ENCODE measurements at regions not wholly inside any gene's neighbourhood (a gene's known extent, or its start where the extent isn't known, plus 50 kb on each side); places are given as distances from the start of the nearest gene placed in this dataset.

DNA sequence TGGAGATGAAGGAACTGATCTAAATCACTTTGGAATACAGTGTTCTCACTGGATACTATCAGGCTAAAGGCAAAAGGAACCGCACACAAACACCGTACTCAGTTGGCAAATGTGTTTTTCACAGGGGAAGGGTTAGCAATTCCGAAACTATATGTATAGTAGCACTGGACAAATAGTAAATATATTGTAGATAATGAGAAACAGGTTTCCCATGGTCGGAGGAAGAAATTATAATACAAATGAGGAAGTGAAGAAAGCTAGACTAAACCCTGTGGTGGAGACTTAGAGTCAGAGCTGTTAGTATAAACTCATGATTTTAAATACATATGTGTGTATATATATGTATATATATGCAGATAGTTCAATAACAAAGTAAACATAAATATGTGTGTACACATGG, 414.1 kb upstream of the SALL1 start:
- H3K4me1 ChIP-seq (ENCODE audit: insufficient read depth, low read length) = peaks cover 4% of the 10 kb centered on the region
- no peak overlapping the region for H3K4me3 ChIP-seq (ENCODE audit: low read length)
- H3K9me3 ChIP-seq (ENCODE audit: low read length) = no peaks in the 10 kb centered on the region
- no peak overlapping the region for H2AFZ ChIP-seq (ENCODE audit: low read depth, low read length)
- no peaks in the 10 kb centered on the region for H3K36me3 ChIP-seq (ENCODE audit: insufficient read depth, low read length)
- no peaks in the 10 kb centered on the region for H3K27me3 ChIP-seq (ENCODE audit: insufficient read depth, low read length)

DNA sequence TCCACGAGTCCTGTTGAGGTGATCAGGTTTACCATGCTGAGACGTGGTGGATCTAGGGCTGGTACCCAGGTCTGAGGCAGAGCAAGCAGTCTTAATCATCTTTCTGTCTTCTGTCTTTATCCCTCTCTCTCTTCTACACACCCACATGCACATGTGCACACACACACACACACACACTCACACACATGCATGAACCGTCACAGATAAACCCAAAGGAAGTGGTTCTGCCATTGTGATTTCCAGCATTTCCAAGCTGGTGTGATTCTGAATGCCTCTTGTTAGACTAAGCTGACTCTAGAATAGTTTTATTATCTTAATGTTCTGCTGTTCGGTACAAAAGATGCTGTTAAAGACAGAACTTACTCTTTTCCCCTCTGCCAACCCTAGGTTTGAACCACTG, 411.8 kb upstream of the SALL1 start:
- Histone ChIP-seq H3K4me3 (ENCODE audit: low read length) (no peak overlapping the region), H3K27me3 (ENCODE audit: insufficient read depth, low read length) (no peaks in the 10 kb centered on the region), H3K9me3 (ENCODE audit: low read length) (no peaks in the 10 kb centered on the region), H3K36me3 (ENCODE audit: insufficient read depth, low read length) (no peaks in the 10 kb centered on the region), H3K4me1 (ENCODE audit: insufficient read depth, low read length) (peaks cover 13% of the 10 kb centered on the region), H2AFZ (ENCODE audit: low read depth, low read length) (no peak overlapping the region)

DNA sequence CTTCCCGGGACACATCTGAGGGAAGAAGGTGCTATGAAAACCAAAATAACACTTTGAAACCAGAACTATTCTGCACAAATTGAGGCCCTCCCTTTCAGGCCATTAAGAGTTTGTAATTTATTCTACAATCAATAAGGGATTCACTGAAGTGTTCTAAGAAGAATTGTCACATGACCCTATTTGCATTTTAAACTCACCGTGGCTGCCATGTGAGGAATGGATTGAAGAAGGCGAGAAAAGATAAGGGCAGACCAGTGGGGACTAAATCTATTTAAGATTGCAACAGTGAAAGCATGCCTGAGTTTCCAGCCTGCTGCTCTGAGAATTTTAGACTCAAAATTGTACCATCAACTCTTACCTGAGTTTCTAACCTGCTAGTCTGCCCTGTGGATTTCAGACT, 408.8 kb upstream of the SALL1 start:
- no peak overlapping the region for H2AFZ ChIP-seq (ENCODE audit: low read depth, low read length)
- no peaks in the 10 kb centered on the region for H3K27me3 ChIP-seq (ENCODE audit: insufficient read depth, low read length)
- no peak overlapping the region for H3K4me3 ChIP-seq (ENCODE audit: low read length)
- no peaks in the 10 kb centered on the region for H3K9me3 ChIP-seq (ENCODE audit: low read length)
- no peaks in the 10 kb centered on the region for H3K36me3 ChIP-seq (ENCODE audit: insufficient read depth, low read length)
- H3K4me1 ChIP-seq (ENCODE audit: insufficient read depth, low read length) = peaks cover 13% of the 10 kb centered on the region

DNA sequence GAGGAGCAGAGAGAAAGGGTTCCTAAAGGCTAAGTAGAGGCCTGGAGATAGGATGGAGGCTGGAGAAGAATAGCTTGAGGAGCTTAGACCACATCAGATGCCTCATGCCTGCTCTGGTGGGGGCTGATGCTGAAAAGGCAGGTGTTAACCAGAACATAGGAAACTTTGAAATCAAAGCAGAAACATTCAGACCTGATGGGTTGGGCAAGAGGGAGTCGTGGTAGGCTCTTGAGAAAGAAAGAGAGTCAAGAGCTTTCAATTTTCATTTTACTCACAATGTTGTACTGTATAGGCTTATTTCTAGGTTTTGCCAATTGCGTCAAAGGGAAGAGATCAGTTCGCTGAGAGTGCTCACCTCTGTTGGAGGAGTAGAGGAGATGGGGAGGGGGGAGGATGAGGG, 406.6 kb upstream of the SALL1 start:
- Histone ChIP-seq H3K36me3 (ENCODE audit: insufficient read depth, low read length) (no peaks in the 10 kb centered on the region), H3K4me1 (ENCODE audit: insufficient read depth, low read length) (peaks cover 18% of the 10 kb centered on the region), H3K4me3 (ENCODE audit: low read length) (no peak overlapping the region), H3K27me3 (ENCODE audit: insufficient read depth, low read length) (no peaks in the 10 kb centered on the region), H3K9me3 (ENCODE audit: low read length) (no peaks in the 10 kb centered on the region), H2AFZ (ENCODE audit: low read depth, low read length) (no peak overlapping the region)

DNA sequence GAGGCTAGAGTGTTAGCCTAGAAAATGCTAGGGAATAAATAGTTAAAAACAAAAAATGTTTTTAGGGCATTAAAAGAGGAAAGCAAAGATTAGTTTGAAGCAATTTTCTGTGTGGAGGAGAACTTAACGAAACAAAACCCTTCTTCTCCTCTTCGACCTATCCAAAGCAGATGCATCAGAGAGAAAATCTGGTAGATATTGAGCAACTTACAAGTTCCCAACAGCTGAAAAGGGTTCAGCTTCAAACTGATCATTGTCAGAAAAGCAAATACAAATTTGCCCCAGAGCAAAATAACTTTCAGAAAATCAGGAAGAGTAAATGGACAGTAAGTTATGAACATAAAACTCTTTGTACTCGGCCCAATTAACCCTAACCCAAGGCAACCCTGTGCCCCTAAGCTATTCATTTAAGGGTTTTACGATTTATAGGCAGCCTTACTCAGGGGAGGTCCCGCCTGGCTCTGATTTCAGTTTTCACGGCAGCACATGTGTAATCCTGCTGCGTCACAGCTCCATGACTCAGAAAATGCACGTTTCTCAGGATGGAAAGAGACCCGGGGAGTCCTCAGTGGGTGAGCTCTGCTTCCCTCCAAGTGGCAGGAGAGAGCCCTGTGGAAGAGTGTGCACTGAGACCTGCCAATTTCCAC, 405.7 kb upstream of the SALL1 start:
- H3K4me3 ChIP-seq (ENCODE audit: low read length) = no peak overlapping the region
- no peaks in the 10 kb centered on the region for H3K27me3 ChIP-seq (ENCODE audit: insufficient read depth, low read length)
- H3K36me3 ChIP-seq (ENCODE audit: insufficient read depth, low read length) = no peaks in the 10 kb centered on the region
- H2AFZ ChIP-seq (ENCODE audit: low read depth, low read length) = no peak overlapping the region
- no peaks in the 10 kb centered on the region for H3K9me3 ChIP-seq (ENCODE audit: low read length)
- peaks cover 18% of the 10 kb centered on the region for H3K4me1 ChIP-seq (ENCODE audit: insufficient read depth, low read length)

DNA sequence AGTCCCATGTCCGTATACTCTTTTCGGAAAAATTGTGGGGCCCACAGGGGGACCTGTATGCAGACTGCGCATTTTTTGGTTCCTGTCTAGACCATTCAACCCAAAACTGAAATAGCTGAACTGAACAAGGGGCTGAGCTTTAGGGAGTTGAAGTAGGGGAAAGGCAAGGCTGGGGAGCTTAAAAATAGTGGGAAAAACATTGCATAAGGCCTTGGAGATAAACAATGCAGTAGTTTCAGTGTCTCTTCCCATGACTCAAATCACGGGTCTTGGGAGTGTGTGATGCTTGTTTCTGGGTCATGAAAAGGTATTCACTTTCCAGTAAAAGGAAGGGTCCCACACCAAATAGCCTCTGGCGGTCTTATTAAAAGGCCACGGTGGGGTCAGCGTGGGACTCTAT, 402.8 kb upstream of the SALL1 start:
- no peak overlapping the region for H3K4me3 ChIP-seq (ENCODE audit: low read length)
- H3K4me1 ChIP-seq (ENCODE audit: insufficient read depth, low read length) = peaks cover 9% of the 10 kb centered on the region
- H3K27me3 ChIP-seq (ENCODE audit: insufficient read depth, low read length) = no peaks in the 10 kb centered on the region
- H3K9me3 ChIP-seq (ENCODE audit: low read length) = no peaks in the 10 kb centered on the region
- H2AFZ ChIP-seq (ENCODE audit: low read depth, low read length) = no peak overlapping the region
- H3K36me3 ChIP-seq (ENCODE audit: insufficient read depth, low read length) = no peaks in the 10 kb centered on the region

DNA sequence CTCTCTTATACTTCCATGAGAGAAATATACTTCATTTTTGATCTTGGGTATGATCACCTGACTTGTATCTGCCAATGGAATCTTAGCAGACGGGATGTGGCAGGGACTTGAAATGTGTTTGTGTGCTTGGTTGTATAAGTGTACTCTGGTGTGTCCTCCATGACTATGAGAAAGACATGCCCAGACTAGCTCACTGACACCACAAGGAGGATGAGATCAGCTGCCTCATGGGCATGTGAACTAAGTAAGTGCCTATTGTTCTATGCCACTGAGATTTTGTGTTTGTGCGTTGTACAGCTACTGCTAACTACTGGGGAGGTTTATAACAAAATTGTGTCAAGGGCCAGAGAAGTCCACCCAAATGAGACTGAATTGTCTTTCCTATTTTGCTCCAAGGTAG, 402.2 kb upstream of the SALL1 start:
- Histone ChIP-seq H3K4me1 (ENCODE audit: insufficient read depth, low read length) (peaks cover 5% of the 10 kb centered on the region), H3K27me3 (ENCODE audit: insufficient read depth, low read length) (no peaks in the 10 kb centered on the region), H3K36me3 (ENCODE audit: insufficient read depth, low read length) (no peaks in the 10 kb centered on the region), H3K9me3 (ENCODE audit: low read length) (no peaks in the 10 kb centered on the region), H3K4me3 (ENCODE audit: low read length) (no peak overlapping the region), H2AFZ (ENCODE audit: low read depth, low read length) (no peak overlapping the region)

DNA sequence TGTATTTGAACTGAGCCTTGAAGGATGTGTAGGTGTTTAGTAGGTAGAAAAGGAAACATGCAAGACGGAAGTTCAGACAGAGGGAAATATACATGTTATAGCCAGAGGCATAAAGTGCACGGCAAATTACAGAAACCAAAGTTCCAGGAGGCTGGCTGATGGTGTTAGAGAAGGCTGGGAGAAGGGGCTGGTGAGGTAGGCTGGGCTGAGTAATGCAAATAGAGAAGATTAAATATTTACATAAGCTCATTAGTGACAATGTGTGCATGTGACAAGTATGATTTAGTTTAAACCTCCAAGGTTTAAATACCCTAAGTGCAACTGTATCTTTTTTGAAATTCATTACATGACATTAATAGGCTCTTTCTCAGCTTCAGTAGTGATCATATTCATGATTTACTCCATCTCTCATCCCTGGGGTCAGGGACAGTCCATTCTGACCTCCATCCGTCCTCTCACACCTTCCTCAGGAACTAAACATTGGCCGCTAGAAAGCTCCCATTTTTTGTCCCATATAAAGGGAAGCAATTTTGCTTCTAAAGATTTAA, 399.8 kb upstream of the SALL1 start:
- Histone ChIP-seq H2AFZ (ENCODE audit: low read depth, low read length) (no peak overlapping the region), H3K9me3 (ENCODE audit: low read length) (no peaks in the 10 kb centered on the region), H3K27me3 (ENCODE audit: insufficient read depth, low read length) (no peaks in the 10 kb centered on the region), H3K4me1 (ENCODE audit: insufficient read depth, low read length) (peaks cover 5% of the 10 kb centered on the region), H3K4me3 (ENCODE audit: low read length) (no peak overlapping the region), H3K36me3 (ENCODE audit: insufficient read depth, low read length) (no peaks in the 10 kb centered on the region)

DNA sequence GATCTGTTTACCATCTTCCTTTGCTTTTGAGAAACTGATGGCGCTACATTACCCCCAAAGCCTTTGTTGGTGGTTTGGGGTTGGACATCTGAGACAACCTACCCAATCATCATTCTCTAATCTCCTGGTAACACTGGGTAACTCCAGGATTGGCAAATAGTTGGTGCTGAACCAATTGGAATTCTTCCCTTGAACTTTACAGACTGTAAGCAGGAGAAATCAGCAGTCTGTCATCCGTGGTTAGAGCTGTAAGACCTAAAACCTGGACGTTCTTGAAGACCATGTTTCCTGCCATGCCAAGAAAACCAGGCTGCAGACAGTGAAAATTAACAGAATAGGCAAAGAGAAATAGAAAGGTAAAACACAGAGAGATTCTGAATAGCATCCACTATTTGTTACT, 398.8 kb upstream of the SALL1 start:
- Histone ChIP-seq H2AFZ (ENCODE audit: low read depth, low read length) (no peak overlapping the region), H3K4me1 (ENCODE audit: insufficient read depth, low read length) (peaks cover 13% of the 10 kb centered on the region), H3K27me3 (ENCODE audit: insufficient read depth, low read length) (no peaks in the 10 kb centered on the region), H3K4me3 (ENCODE audit: low read length) (no peak overlapping the region), H3K36me3 (ENCODE audit: insufficient read depth, low read length) (no peaks in the 10 kb centered on the region), H3K9me3 (ENCODE audit: low read length) (no peaks in the 10 kb centered on the region)

DNA sequence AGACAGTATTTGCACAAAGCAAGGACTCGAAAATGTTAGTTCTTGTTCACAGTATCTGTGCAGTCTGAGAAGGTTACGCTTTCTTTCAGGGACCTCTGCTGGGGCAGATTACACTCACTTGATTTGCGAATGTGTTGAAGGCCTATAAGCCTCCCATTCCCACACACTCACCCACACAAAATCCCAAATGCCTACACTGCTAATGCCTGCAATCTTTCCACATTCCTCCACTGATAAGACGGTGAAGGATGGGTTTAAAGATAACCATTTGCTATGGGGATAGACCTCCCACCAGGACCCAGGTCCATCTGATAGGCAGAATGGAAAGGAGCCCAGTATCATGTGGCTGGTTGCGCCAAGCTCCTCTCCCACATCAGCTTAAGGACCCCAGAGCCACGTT, 394.9 kb upstream of the SALL1 start:
- H3K4me1 ChIP-seq (ENCODE audit: insufficient read depth, low read length) = peaks cover 47% of the 10 kb centered on the region
- no peaks in the 10 kb centered on the region for H3K27me3 ChIP-seq (ENCODE audit: insufficient read depth, low read length)
- H3K36me3 ChIP-seq (ENCODE audit: insufficient read depth, low read length) = no peaks in the 10 kb centered on the region
- H2AFZ ChIP-seq (ENCODE audit: low read depth, low read length) = no peak overlapping the region
- no peak overlapping the region for H3K4me3 ChIP-seq (ENCODE audit: low read length)
- no peaks in the 10 kb centered on the region for H3K9me3 ChIP-seq (ENCODE audit: low read length)

DNA sequence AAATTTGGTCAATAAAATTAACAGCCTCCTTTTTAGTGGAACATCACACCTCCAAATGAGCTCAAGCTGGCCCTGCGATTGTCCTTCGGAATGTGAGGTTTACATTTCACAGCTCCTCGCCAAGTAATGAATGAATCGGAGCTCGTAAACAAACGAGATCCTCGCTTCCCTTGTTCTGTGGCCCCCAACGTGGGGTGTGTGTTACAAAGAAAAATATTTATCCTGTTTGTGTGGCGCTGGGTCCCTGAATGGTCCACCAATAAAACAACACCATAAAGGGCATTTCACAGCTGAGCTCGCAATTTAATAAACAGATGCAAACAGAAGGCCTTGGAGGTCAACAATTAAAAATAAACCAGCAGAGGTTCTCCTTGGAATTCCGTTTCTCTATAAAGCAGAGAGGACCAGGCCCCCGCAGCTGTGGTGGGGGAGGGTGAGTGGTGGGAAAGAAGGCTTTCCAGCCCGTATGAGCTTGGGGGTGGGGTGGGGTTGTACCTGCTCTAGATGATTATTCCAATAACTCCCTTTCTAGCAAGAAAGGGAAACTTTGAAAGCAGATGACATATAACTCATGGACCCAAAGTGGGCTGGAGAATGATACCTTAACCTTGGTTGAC, 393.9 kb upstream of the SALL1 start:
- H2AFZ ChIP-seq (ENCODE audit: low read depth, low read length) = no peak overlapping the region
- no peaks in the 10 kb centered on the region for H3K36me3 ChIP-seq (ENCODE audit: insufficient read depth, low read length)
- H3K4me1 ChIP-seq (ENCODE audit: insufficient read depth, low read length) = peaks cover 55% of the 10 kb centered on the region
- H3K27me3 ChIP-seq (ENCODE audit: insufficient read depth, low read length) = no peaks in the 10 kb centered on the region
- H3K9me3 ChIP-seq (ENCODE audit: low read length) = no peaks in the 10 kb centered on the region
- no peak overlapping the region for H3K4me3 ChIP-seq (ENCODE audit: low read length)

DNA sequence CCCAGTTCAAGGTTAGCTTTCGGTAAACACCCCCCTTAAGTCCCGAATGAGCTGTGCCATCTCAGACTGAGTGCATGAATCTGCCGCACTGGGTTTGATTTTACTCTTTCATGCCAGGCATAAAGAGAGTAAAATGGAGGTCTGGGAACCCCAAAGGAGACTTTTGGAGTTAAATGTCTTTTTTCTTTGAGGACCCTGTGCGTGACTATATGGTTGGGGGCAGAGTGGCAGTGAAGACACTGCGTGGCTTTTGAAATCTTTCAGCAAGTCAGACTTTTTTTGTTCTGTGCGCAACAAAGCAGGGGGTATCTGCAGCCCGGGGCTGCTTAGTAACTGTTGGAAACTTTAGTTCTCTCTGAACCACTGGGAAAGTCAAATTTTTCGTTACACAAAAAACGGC, 392.9 kb upstream of the SALL1 start:
- H3K4me1 ChIP-seq (ENCODE audit: insufficient read depth, low read length) = peaks cover 65% of the 10 kb centered on the region
- H3K9me3 ChIP-seq (ENCODE audit: low read length) = no peaks in the 10 kb centered on the region
- H3K4me3 ChIP-seq (ENCODE audit: low read length) = no peak overlapping the region
- peak overlapping the region; percentile 89 for H2AFZ ChIP-seq (ENCODE audit: low read depth, low read length)
- H3K27me3 ChIP-seq (ENCODE audit: insufficient read depth, low read length) = no peaks in the 10 kb centered on the region
- no peaks in the 10 kb centered on the region for H3K36me3 ChIP-seq (ENCODE audit: insufficient read depth, low read length)

DNA sequence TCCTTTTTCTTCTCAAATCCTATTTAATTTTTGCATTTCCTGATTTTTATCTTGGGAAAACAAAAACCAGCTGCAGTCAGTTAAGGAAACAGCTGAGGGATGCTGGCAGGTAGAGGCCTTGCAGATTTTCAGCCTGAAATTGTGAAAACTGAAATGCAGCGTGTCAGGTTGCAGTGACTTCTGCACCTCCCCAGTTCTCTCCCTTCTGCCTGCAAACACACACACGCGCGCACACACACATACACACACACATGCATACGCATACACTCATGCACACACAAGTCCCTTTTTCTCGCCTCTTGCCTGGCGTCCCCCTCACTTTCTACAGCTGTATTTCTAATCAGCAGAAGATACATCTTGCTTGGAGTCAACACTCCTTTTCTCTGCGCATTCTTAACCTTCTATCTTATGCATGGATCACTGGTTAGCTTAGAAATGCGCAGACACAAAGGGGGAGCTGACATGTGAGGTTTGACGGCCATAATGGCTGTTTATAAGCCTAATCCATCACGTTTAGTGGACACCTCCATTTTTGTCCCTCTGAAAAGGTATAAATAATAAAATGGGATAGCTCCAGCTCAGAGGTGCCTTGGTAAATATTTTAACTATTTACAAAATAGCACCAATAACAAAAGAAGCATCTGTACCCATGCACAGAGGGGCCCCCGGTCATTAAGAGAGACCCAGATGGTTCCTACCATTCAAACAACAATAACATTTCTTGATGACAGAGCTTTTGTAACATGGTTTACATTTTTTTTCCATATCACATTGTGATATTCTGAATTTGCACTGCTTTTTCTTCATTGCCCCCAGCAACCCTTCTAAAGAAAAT, 392.1 kb upstream of the SALL1 start:
- Histone ChIP-seq H3K4me1 (ENCODE audit: insufficient read depth, low read length) (peaks cover 71% of the 10 kb centered on the region), H3K4me3 (ENCODE audit: low read length) (no peak overlapping the region), H2AFZ (ENCODE audit: low read depth, low read length) (peak overlapping the region; percentile 89), H3K27me3 (ENCODE audit: insufficient read depth, low read length) (no peaks in the 10 kb centered on the region), H3K9me3 (ENCODE audit: low read length) (no peaks in the 10 kb centered on the region), H3K36me3 (ENCODE audit: insufficient read depth, low read length) (no peaks in the 10 kb centered on the region)

Measured in neuron (in vitro differentiated cells).